SK-N-MC (cell line): ENCODE measurements at regions not wholly inside any gene's neighbourhood (a gene's known extent, or its start where the extent isn't known, plus 50 kb on each side); places are given as distances from the start of the nearest gene placed in this dataset.

Experiments
- DNase-seq: peaks from one replicate; pipeline ENCODE4 v3.0.0-alpha.2; 2011; ENCODE audit warnings: low read depth, low spot score
- H3K27ac ChIP-seq: fragments of 200-600 bp; sonication (generic); 2 replicates; pipeline ENCODE4 v1.5.1; 2016; ENCODE audit warnings: mixed run types
- H3K36me3 ChIP-seq: fragments of 200-600 bp; sonication (generic); 2 replicates; pipeline ENCODE4 v1.6.1; 2017; ENCODE audit warnings: antibody characterized with exemption, low read length, mixed read lengths; ENCODE audit not compliant: insufficient read depth
- H3K4me3 ChIP-seq: fragments of 200-600 bp; sonication (generic); 2 replicates; pipeline ENCODE4 v1.5.1; 2016
- H3K9ac ChIP-seq: fragments of 200-600 bp; sonication (generic); 2 replicates; pipeline ENCODE4 v1.8.0; 2017; ENCODE audit warnings: mixed run types, mixed read lengths; ENCODE audit not compliant: insufficient read length
- H3K9me3 ChIP-seq: fragments of 200-600 bp; sonication (generic); 2 replicates; pipeline ENCODE4 v1.6.1; 2017; ENCODE audit warnings: low read depth, mild to moderate bottlenecking, antibody characterized with exemption, low read length, moderate library complexity, mixed read lengths
- EZH2 ChIP-seq: fragments of 200-600 bp; sonication (generic); IDR thresholded peaks from one replicate; pipeline ENCODE4 v1.6.1; 2017; ENCODE audit warnings: antibody characterized with exemption
- FOXP2 ChIP-seq: optimal IDR thresholded peaks from 2 replicates; pipeline ENCODE3; 2011; ENCODE audit warnings: mild to moderate bottlenecking, moderate library complexity; ENCODE audit not compliant: insufficient read depth; ENCODE audit errors: extremely low read length, control extremely low read depth
- POLR2AphosphoS5 ChIP-seq: IDR thresholded peaks from 2 replicates; pipeline ENCODE4 v1.6.1; 2012; ENCODE audit warnings: mild to moderate bottlenecking, low read depth, low read length, borderline replicate concordance

GRCh38 chr1:221440658-221441057 lies 301.2 kb downstream of the DUSP10 start:
- no peak for TF ChIP-seq EZH2
- no peak for TF ChIP-seq FOXP2
- no peak for TF ChIP-seq POLR2AphosphoS5
- Histone ChIP-seq H3K36me3 (no peaks in the 10 kb centered on the region), H3K9me3 (no peaks in the 10 kb centered on the region), H3K27ac (no peak overlapping the region), H3K4me3 (no peak overlapping the region), H3K9ac (no peak overlapping the region)
- no peak for DNase-seq

- Histone ChIP-seq H3K9ac (no peak overlapping the region), H3K9me3 (no peaks in the 10 kb centered on the region), H3K27ac (no peak overlapping the region), H3K36me3 (no peaks in the 10 kb centered on the region), H3K4me3 (no peak overlapping the region)
- no peak for DNase-seq
- TF ChIP-seq FOXP2, result no peak
- no peak for TF ChIP-seq POLR2AphosphoS5
These were observed 299.8 kb downstream of the DUSP10 start for GRCh38 chr1:221442056-221442455.

- Histone ChIP-seq H3K9me3 (no peaks in the 10 kb centered on the region), H3K27ac (no peak overlapping the region), H3K4me3 (no peak overlapping the region), H3K9ac (no peak overlapping the region), H3K36me3 (no peaks in the 10 kb centered on the region)
- no peak for DNase-seq
- TF ChIP-seq EZH2, result no peak
- TF ChIP-seq FOXP2, result no peak
- TF ChIP-seq POLR2AphosphoS5, result no peak
These were observed 297.5 kb downstream of the DUSP10 start for GRCh38 chr1:221444346-221444745.

DNA sequence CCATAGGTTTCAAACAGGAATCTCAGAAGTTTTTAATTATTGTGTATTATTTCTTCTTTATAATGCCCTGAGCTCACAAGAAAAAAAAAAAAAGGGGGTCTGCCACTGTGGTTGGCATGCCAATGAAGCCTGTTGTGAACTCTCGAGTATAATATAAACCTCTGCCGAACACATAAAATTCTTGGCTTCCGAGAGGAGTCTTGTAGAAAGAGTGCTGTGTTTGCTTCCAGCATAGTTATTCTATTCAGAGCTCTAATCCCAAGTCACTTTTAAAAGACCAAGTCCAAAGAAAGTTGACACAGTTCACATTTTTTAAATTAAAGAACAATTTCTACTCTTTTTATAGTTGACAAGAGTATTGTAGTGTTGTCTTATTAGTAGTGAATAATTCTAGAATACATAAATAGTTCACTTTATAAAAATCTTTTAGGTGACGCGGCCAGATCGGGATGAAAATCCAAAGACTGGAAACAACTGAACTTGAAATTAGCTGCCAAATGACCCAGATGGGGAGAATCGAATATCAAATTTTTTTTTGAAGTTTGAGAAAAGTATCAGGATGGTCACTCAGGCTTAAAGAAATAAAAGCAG lies 293.2 kb downstream of the DUSP10 start:
- DNase-seq, result no peak
- Histone ChIP-seq H3K9ac (no peak overlapping the region), H3K4me3 (no peak overlapping the region), H3K9me3 (no peaks in the 10 kb centered on the region), H3K36me3 (no peaks in the 10 kb centered on the region), H3K27ac (no peak overlapping the region)
- TF ChIP-seq FOXP2 (no peak), EZH2 (no peak), POLR2AphosphoS5 (no peak)

DNA sequence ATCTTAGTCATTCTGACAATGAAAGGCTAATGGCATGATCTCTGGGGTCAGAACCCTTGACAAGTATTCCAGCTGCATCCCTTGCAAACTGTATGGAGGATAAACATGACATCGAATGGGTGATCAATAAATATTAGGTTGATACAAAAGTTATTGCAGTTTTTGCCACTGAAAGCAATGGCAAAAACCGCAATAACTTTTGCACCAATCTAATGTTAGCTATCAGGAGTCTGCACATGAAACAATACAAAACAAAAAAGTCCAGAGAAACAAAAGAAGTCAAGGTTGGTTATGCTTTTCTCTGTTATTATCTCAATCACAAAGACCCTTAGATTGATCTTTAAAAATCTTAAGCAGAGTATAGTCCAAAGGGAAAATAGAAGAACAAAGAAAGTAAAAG lies 292.7 kb downstream of the DUSP10 start:
- Histone ChIP-seq H3K27ac (no peak overlapping the region), H3K36me3 (no peaks in the 10 kb centered on the region), H3K9me3 (no peaks in the 10 kb centered on the region), H3K4me3 (no peak overlapping the region), H3K9ac (no peak overlapping the region)
- TF ChIP-seq POLR2AphosphoS5 (no peak), EZH2 (no peak), FOXP2 (no peak)
- DNase-seq, result no peak

DNA sequence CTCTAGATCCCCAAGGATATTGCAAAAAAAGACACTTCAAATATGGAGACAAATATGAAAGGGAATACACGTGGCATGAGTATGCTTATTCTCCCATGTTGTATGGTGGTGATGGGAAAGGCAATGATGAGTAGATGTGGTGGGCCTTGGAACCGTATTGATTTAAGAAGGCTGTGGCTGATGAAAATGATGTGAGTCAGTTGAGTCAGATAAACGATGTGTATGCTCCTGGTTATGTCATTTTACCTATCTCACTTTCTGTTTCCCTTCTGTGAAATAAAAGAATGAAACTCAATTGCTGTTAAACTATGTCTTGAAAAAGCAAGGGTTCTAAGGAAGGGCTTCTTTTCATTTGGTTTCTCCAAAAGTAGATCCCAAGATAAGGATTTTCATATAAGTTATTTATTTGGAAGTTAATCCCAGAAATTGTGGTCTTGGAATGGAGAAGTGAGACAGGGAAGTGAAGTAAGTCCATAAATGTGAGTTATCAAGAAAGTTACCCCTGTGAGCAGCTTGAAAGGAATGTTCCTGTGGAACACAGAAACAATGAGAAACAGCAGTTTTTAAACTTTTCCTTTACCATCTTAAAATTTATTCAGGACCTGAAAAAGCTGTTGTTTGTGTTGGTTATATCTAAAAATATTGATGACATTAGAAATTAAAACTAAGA lies 292.0 kb downstream of the DUSP10 start:
- Histone ChIP-seq H3K4me3 (no peak overlapping the region), H3K9me3 (no peaks in the 10 kb centered on the region), H3K36me3 (no peaks in the 10 kb centered on the region), H3K27ac (no peak overlapping the region), H3K9ac (no peak overlapping the region)
- no peak for TF ChIP-seq POLR2AphosphoS5
- no peak for DNase-seq

- H3K9me3 ChIP-seq, result no peaks in the 10 kb centered on the region
- H3K9ac ChIP-seq, result no peak overlapping the region
- H3K27ac ChIP-seq, result no peak overlapping the region
- no peaks in the 10 kb centered on the region for H3K36me3 ChIP-seq
- DNase-seq, result no peak
- no peak overlapping the region for H3K4me3 ChIP-seq
- TF ChIP-seq EZH2 (no peak), FOXP2 (no peak), POLR2AphosphoS5 (no peak)
These were observed 290.1 kb downstream of the DUSP10 start for GRCh38 chr1:221451741-221452140.

- no peak overlapping the region for H3K4me3 ChIP-seq
- TF ChIP-seq POLR2AphosphoS5 (no peak), FOXP2 (no peak), EZH2 (no peak)
- DNase-seq, result no peak
- no peaks in the 10 kb centered on the region for H3K36me3 ChIP-seq
- H3K9ac ChIP-seq, result no peak overlapping the region
- H3K9me3 ChIP-seq, result no peaks in the 10 kb centered on the region
- H3K27ac ChIP-seq, result no peak overlapping the region
These were observed 287.8 kb downstream of the DUSP10 start for GRCh38 chr1:221454096-221454495.

- DNase-seq, result no peak
- TF ChIP-seq POLR2AphosphoS5 (no peak), EZH2 (no peak), FOXP2 (no peak)
- Histone ChIP-seq H3K36me3 (no peaks in the 10 kb centered on the region), H3K9ac (no peak overlapping the region), H3K4me3 (no peak overlapping the region), H3K9me3 (no peaks in the 10 kb centered on the region), H3K27ac (no peak overlapping the region)
These were observed 285.0 kb downstream of the DUSP10 start for GRCh38 chr1:221456918-221457317.
